ENCODE measurements at regions not wholly inside any gene's neighbourhood (a gene's known extent, or its start where the extent isn't known, plus 50 kb on each side); places are given as distances from the start of the nearest gene placed in this dataset.

GRCh38 chr20:39145921-39146320 lies 183.8 kb downstream of the DHX35 start:
- H2AFZ ChIP-seq = no peak overlapping the region
- Mint-ChIP-seq H3K9me3 (peaks cover 5% of the 10 kb centered on the region; the same call in 2 of the 3 replicates), H3K36me3 (ENCODE audit: low read depth) (no peaks in the 10 kb centered on the region), H3K27ac (no peak overlapping the region), H3K27me3 (ENCODE audit: insufficient read depth, low read depth, poor library complexity) (peaks cover 6% of the 10 kb centered on the region), H3K4me3 (no peak overlapping the region), H3K4me1 (peaks cover 17% of the 10 kb centered on the region)
- TF ChIP-seq ZNF114 (CRISPR knock-in tag; IDR thresholded peaks at IDR 0.05) = no peak
- peak; percentile 66 for TF ChIP-seq REST (IDR thresholded peaks at IDR 0.05; ENCODE audit: unreplicated experiment)
- H3K4me1 ChIP-seq (ENCODE audit: insufficient read depth) = peaks cover 10% of the 10 kb centered on the region
- no peaks in the 10 kb centered on the region for H3K36me3 ChIP-seq (ENCODE audit: insufficient read depth)
- no peak overlapping the region for H3K27ac ChIP-seq (ENCODE audit: low read depth)
- DNase-seq (ENCODE audit: low spot score) = peak; percentile 22
- no peaks in the 10 kb centered on the region for H3K79me2 ChIP-seq (replicated peaks; ENCODE audit: insufficient read depth)
- H3K4me2 ChIP-seq = no peak overlapping the region
- no peaks in the 10 kb centered on the region for H3F3A ChIP-seq (replicated peaks; ENCODE audit: low read depth)
- no peak overlapping the region for H3K4me3 ChIP-seq
- H3K9me2 ChIP-seq (ENCODE audit: insufficient read depth) = no peaks in the 10 kb centered on the region
- no peaks in the 10 kb centered on the region for H3K27me3 ChIP-seq (ENCODE audit: insufficient read depth)
- H4K20me1 ChIP-seq (replicated peaks; ENCODE audit: insufficient read depth) = no peaks in the 10 kb centered on the region
- peak; percentile 82 for ATAC-seq

- H3K36me3 ChIP-seq (ENCODE audit: insufficient read depth) = no peaks in the 10 kb centered on the region
- H3K27me3 ChIP-seq (ENCODE audit: insufficient read depth) = no peaks in the 10 kb centered on the region
- no peak overlapping the region for H2AFZ ChIP-seq
- no peak overlapping the region for H3K4me3 ChIP-seq
- peaks cover 10% of the 10 kb centered on the region for H3K4me1 ChIP-seq (ENCODE audit: insufficient read depth)
- H3K79me2 ChIP-seq (replicated peaks; ENCODE audit: insufficient read depth) = no peaks in the 10 kb centered on the region
- ATAC-seq = no peak
- Mint-ChIP-seq H3K27me3 (ENCODE audit: insufficient read depth, low read depth, poor library complexity) (peaks cover 6% of the 10 kb centered on the region), H3K9me3 (peaks cover 5% of the 10 kb centered on the region; the same call in 2 of the 3 replicates), H3K4me3 (no peak overlapping the region), H3K36me3 (ENCODE audit: low read depth) (no peaks in the 10 kb centered on the region), H3K27ac (no peak overlapping the region), H3K4me1 (peaks cover 17% of the 10 kb centered on the region)
- H4K20me1 ChIP-seq (replicated peaks; ENCODE audit: insufficient read depth) = no peaks in the 10 kb centered on the region
- no peaks in the 10 kb centered on the region for H3K9me2 ChIP-seq (ENCODE audit: insufficient read depth)
- H3F3A ChIP-seq (replicated peaks; ENCODE audit: low read depth) = no peaks in the 10 kb centered on the region
- DNase-seq (ENCODE audit: low spot score) = no peak
- TF ChIP-seq ETS1 (IDR thresholded peaks at IDR 0.05) = no peak
- no peak for TF ChIP-seq CREB1 (CRISPR knock-in tag; IDR thresholded peaks at IDR 0.05; ENCODE audit: low read depth)
- TF ChIP-seq ZNF331 (CRISPR knock-in tag; IDR thresholded peaks at IDR 0.05; ENCODE audit: low read depth) = no peak
- no peak for TF ChIP-seq JUNB (IDR thresholded peaks at IDR 0.05; ENCODE audit: unreplicated experiment)
- no peak for TF ChIP-seq EZH2phosphoT487 (IDR thresholded peaks at IDR 0.05; ENCODE audit: unreplicated experiment)
- no peak for TF ChIP-seq EZH2 (IDR thresholded peaks at IDR 0.05; ENCODE audit: low read depth, unreplicated experiment)
- no peak for TF ChIP-seq REST (IDR thresholded peaks at IDR 0.05; ENCODE audit: unreplicated experiment)
- H3K27ac ChIP-seq (ENCODE audit: low read depth) = no peak overlapping the region
- H3K4me2 ChIP-seq = no peak overlapping the region
These were observed 182.6 kb downstream of the DHX35 start for GRCh38 chr20:39144757-39145156.
